Brain microvascular endothelial cell (primary cell): ENCODE measurements at regions not wholly inside any gene's neighbourhood (a gene's known extent, or its start where the extent isn't known, plus 50 kb on each side); places are given as distances from the start of the nearest gene placed in this dataset.

Source experiments
- DNase-seq: peaks from one replicate; pipeline ENCODE4 v3.0.0-alpha.2; 2020
- H3K27ac ChIP-seq: fragments of 250-450 bp; sonication (Bioruptor Pico); 2 replicates; pipeline ENCODE4 v1.5.1; 2020; ENCODE audit warnings: mild to moderate bottlenecking, moderate library complexity
- H3K27me3 ChIP-seq: fragments of 250-450 bp; sonication (Bioruptor Pico); replicated peaks from 2 replicates; pipeline ENCODE4 v1.5.1; 2020; ENCODE audit warnings: mild to moderate bottlenecking
- H3K36me3 ChIP-seq: fragments of 250-450 bp; sonication (Bioruptor Pico); replicated peaks from 2 replicates; pipeline ENCODE4 v1.5.1; 2020; ENCODE audit warnings: mild to moderate bottlenecking
- H3K4me3 ChIP-seq: 2 replicates; pipeline ENCODE4 v1.5.1; 2011; ENCODE audit warnings: low read depth, mild to moderate bottlenecking, control low read depth, low read length, moderate library complexity
- CTCF ChIP-seq: IDR thresholded peaks from 2 replicates; pipeline ENCODE4 v1.5.1; 2011; ENCODE audit warnings: low read depth, mild to moderate bottlenecking, moderate library complexity, low read length, control low read depth, inconsistent platforms; ENCODE audit errors: missing control alignments
- in situ Hi-C: cut with HindIII; loops from 2 replicates; pipeline ENCODE4 v1.10.0; 2017; ENCODE audit warnings: low sequenced_read_pairs, low pct_ligation_motif_present

GRCh38 chr5:114981111-114981510 lies 188.6 kb downstream of the TRIM36 start:
- no peak for DNase-seq
- in situ Hi-C loops, result no loop called here
- H3K27me3 ChIP-seq, result no peaks in the 10 kb centered on the region
- H3K4me3 ChIP-seq, result no peak overlapping the region
- no peak for TF ChIP-seq CTCF
- H3K27ac ChIP-seq, result no peak overlapping the region
- no peaks in the 10 kb centered on the region for H3K36me3 ChIP-seq

DNA sequence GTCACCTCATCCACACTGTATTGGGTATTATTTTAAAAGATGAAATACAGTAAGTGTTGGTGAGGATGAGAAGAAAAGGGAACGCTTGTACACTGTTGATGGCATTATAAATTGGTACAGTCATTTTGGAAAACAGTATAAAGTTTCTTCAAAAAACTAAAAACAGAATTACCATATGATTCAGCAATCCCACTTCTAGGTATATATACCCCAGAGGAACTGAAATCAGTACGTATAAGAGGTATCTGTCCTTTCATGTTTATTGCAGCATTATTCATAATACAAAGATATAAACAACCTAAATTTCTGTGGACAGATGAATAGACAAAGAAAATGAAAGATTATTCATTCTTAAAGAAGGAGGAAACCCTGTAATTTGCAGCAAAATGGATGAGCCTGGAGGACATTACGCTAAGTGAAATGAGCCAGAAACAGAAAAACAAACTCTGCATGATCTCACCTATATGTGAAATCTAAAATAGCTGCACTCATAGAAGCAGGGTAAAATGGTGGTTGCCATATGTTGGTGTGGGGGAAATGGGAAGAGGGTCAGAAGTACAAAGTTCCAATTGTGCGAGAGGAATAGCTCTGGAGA lies 191.6 kb downstream of the TRIM36 start:
- H3K27me3 ChIP-seq, result no peaks in the 10 kb centered on the region
- no peak for DNase-seq
- no peak overlapping the region for H3K27ac ChIP-seq
- TF ChIP-seq CTCF, result no peak
- in situ Hi-C loops, result no loop called here
- no peaks in the 10 kb centered on the region for H3K36me3 ChIP-seq
- H3K4me3 ChIP-seq, result no peak overlapping the region

GRCh38 chr5:114969482-114969881 lies 200.2 kb downstream of the TRIM36 start:
- no peaks in the 10 kb centered on the region for H3K36me3 ChIP-seq
- in situ Hi-C loops, result no loop called here
- DNase-seq, result no peak
- H3K27me3 ChIP-seq, result no peaks in the 10 kb centered on the region
- H3K27ac ChIP-seq, result no peak overlapping the region
- H3K4me3 ChIP-seq, result no peak overlapping the region
- no peak for TF ChIP-seq CTCF

- in situ Hi-C loops, result no loop called here
These were observed 212.3 kb downstream of the TRIM36 start for GRCh38 chr5:114957384-114957783.

DNA sequence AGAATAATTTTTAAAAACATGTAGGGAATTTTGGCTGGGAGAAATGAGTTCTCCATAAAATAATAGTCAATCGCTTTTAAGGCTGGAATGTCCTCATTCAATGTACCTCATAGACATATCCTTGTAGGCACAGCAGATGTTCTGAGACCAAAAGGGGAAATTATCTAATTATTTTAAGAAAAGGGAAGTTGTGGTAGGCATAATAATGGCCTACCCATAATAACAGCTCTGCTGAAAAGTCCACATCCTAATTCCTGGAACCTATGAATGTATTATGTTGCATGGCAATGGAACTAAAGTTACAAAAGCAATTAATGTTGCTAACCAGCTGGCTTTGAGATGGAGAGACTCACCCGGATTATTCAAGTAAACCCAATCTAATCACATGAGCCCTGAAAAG lies 216.1 kb downstream of the TRIM36 start:
- Histone ChIP-seq H3K27ac (no peak overlapping the region), H3K27me3 (no peaks in the 10 kb centered on the region), H3K36me3 (no peaks in the 10 kb centered on the region), H3K4me3 (no peak overlapping the region)
- no peak for DNase-seq
- no peak for TF ChIP-seq CTCF
- in situ Hi-C loops, result no loop called here

More at GRCh38 chr5:114957384-114957783, 212.3 kb downstream of the TRIM36 start:
- DNase-seq, result no peak
- no peak for TF ChIP-seq CTCF
- Histone ChIP-seq H3K27ac (no peak overlapping the region), H3K4me3 (no peak overlapping the region), H3K36me3 (no peaks in the 10 kb centered on the region), H3K27me3 (no peaks in the 10 kb centered on the region)

GRCh38 chr5:114952876-114953275 lies 216.8 kb downstream of the TRIM36 start:
- in situ Hi-C loops, result no loop called here
- DNase-seq, result no peak
- Histone ChIP-seq H3K27me3 (no peaks in the 10 kb centered on the region), H3K36me3 (no peaks in the 10 kb centered on the region), H3K4me3 (no peak overlapping the region), H3K27ac (no peak overlapping the region)
- TF ChIP-seq CTCF, result no peak
